ENCODE measurements at regions not wholly inside any gene's neighbourhood (a gene's known extent, or its start where the extent isn't known, plus 50 kb on each side); places are given as distances from the start of the nearest gene placed in this dataset.

DNA sequence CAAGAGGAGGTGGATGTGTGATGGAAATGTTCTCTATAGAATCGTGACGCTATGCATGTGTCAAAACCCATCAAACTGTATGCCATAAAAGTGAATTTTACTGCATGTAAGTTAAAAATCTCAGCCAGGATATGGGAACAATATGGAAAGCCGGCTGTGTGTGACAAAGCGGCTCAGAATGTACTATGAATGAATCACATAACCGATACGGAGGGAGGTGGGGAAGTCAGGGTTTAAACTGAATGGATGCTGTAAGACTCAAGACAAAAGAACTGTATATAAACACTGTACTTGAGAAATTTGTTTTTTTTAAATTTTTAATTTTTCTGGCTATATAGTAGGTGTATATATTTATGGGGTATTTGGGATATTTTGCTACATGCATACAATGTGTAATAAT, 111.6 kb upstream of the PDE4B start:
- peak; percentile 23 for DNase-seq (ENCODE audit: low spot score)

DNA sequence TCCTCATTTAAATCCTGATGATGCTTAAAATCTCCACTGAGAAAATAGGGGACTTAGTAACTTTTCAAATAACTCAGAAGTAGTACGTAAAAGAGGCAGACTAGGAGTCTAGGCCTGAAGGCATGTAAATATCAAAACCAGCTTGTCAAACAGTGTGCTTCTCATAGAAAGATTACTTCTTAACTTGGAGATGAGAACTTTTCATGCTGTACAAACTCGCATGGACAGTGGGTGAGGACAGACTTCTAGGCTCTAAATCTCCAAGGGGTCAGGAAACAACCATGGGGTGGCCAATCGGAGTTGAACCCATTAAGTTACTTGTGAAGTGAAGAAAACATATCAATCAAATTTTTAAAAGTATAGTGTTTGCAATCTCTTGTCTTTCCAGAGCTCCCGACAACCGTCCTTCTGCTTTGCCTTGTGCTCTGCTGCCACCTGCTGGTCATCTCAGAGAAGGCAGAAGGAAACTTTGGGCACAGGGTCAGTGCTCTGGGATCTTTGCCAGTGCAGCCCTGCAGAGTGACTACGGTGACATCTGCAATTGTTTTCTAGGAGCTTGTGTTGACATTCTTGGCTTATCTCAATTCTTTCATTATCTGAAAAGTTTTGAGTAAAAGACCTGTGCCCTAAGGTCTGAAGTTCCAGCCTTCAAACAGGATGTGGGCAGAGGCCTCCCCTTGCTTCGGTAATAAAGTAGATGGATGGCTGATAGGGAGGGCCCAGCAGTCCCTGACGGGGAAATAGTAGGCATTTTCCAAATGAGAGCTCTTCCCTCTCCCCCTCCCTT, 105.1 kb upstream of the PDE4B start:
- DNase-seq (ENCODE audit: low spot score) = peak; percentile 67

GRCh38 chr1:65688215-65688566, 104.5 kb upstream of the PDE4B start:
- no peak for DNase-seq (ENCODE audit: low spot score)

GRCh38 chr1:65688848-65689247, 103.8 kb upstream of the PDE4B start:
- DNase-seq (ENCODE audit: low spot score) = no peak

DNA sequence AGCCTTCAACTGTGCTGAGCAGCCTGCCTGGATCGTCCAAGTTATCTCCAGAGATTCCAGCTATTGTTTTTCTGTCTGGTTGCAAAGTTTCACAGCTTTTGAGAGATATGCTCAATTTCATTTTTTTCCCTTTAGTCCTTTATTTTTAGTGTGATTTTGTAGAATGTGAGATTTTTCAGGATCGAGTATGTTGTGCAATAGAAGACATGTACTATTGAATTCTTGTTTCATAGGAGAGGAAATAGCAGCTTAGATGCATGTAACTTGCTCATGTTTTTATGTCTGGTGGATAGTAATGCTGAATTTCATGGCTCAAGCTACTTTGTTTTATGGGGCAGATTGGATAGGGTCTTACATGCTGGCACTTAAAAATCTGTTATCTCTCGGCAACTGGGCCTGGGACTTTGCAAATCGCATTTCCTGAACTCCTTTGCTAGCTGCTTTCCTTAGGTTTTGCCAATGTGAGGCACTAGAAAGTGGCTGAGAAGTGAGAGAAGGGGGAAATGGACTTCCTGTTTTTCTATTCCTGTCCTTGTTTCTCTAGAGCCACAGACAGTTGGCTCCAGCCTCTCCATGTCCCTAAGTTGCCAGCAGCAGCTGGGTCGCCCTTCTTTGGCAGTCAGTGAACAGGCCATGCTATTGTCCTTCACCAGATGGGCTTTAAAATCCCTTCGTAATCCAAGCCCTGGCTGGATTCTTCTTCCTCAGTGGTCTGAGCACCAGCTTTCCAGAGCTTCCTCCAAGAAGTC, 101.4 kb upstream of the PDE4B start:
- no peak for DNase-seq (ENCODE audit: low spot score)

GRCh38 chr1:65691972-65692371, 100.7 kb upstream of the PDE4B start:
- no peak for DNase-seq (ENCODE audit: low spot score)

DNA sequence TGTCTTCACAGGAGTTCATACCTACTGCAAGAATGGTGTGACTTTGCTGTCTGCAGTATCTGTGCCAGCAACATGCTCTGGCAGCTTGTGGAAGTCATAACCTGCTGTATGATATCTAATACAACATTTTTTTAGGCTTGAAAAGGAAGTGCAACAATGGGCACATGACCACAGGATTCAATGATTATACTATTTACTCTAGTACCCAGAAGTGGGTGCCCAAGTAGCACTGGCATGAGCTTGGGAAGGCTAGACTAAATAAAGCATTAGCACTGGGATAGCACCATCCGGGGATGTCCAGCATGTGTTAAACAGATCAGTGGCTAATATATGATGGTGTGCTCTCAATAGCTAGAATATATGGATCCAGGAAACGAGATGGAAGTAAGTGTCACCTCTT, 98.6 kb upstream of the PDE4B start:
- DNase-seq (ENCODE audit: low spot score) = no peak

DNA sequence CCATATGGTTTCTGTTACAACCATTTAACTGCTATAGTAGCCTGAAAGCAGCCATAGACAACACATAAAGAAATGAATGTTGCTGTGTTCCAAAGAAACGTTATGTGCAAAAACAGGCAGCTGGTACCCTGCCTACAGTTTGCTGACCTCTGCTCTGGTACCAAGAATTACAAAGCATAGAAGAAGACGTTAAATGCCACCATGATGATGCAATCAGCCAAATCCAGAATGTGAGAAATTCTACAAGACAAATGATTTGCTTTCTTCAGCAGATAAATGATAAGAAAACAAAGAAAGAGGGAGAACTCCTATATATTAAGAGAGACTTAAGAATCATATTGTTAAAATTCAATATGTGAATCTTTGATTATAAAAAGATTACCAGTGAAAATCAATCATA, 97.8 kb upstream of the PDE4B start:
- DNase-seq (ENCODE audit: low spot score) = no peak

DNA sequence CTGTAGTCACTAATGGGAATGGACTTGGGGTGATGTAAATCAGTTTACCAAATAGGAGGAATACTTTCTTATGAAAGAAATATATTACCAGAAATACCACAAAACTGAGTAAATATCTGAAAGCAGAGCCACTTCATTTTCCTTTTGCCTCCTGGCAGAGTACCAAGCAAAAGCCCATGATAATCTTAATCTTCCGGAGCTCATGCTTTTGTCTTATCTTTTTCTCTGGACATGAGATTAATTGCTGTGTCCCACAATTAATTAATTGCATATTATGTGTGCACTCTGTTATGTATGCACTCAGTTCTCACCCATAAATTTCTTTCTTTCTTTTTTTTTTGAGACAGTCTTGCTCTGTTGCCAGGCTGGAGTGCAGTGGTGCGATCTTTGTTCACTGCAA, 94.1 kb upstream of the PDE4B start:
- no peak for DNase-seq (ENCODE audit: low spot score)

GRCh38 chr1:65703853-65704252, 88.8 kb upstream of the PDE4B start:
- no peak for DNase-seq (ENCODE audit: low spot score)

DNA sequence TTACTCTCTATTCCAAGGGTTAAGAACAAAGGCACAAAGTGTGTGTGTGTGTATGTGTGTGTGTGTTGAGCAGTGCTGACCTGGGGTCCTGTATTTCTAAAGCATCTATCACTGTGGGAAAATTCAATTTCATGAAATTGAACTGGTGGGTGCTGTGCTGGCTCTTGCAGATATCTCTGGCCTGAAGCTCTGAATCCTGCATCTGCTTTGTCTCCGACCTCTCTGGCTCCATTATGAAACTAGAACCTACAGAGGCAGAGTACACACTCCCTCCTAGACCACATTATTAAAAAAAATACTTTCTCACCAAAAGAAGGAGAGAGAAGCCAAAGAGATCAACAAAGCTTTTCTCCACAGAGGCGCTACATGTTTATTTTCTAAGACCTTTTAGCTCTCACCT, 88.4 kb upstream of the PDE4B start:
- DNase-seq (ENCODE audit: low spot score) = no peak

DNA sequence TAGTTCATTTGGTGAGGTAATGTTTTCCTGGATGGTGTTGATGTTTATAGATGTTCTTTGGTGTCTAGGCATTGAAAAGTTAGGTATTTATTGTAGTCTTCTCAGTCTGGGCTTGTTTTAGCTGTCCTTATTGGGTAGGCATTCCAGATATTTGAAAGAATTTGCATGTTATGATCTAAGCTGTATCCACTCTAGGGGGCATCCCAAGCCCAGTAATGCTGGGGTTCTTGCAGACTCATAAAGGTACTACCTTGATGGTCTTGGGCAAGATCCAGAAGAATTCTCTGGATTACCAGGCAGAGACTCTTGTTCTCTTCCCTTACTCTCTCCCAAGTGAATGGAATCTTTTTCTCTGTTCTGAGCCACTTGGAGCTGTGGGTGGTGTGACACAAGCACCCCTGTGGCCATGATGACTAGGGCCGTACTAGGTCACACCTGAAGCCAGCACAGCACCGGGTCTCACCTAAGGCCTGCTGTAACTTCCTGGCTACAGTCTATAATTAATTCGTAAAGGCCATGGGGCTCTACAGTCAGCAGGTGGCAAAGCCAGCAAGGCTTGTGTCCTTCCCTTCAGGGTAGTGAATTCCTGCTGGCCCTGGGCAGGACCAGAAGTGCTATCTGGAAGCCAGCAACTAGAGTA, 74.8 kb upstream of the PDE4B start:
- no peak for DNase-seq (ENCODE audit: low spot score)

GRCh38 chr1:65719391-65719790, 73.3 kb upstream of the PDE4B start:
- DNase-seq (ENCODE audit: low spot score) = no peak

- no peak for DNase-seq (ENCODE audit: low spot score)
These were observed 70.2 kb upstream of the PDE4B start for GRCh38 chr1:65722461-65722860.

DNA sequence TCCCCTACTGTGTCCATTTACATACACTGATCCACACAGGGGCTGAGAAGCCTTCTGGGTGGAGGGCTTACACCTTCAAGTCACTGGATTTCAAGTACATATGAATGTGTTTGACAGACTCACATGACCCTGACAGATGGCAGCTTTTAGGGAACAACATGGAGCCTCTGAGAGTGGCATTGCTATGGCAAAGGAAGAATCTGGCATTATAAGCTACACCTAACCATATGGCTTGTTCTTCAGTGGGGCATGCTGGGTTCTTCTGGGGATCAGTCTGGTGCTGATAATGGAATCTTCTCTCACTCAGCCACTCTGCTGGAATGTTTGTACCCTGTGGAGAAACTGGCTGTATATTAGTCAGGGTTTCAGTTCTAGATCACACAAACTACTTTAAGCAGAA, 68.5 kb upstream of the PDE4B start:
- DNase-seq (ENCODE audit: low spot score) = no peak

- no peak for DNase-seq (ENCODE audit: low spot score)
These were observed 67.6 kb upstream of the PDE4B start for GRCh38 chr1:65725064-65725463.

DNA sequence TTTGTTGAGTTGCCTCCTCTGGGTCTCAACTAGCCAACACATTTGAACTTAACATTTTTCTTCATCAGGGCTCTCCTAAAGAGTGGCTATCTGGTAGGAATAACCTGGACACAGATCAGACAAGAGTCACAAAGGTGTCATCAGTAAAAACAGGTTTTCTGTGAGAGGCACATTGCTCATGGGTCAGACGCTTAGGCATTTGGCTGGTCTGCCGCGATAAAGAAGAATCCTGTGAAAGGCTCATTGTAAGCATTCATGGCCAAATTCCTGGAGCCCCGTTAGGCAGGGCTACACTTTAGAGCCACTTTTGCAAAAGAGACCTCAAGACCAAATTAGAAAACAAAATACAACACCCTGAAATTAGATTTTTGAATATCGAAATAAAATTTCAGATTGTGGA, 64.2 kb upstream of the PDE4B start:
- no peak for DNase-seq (ENCODE audit: low spot score)

DNA sequence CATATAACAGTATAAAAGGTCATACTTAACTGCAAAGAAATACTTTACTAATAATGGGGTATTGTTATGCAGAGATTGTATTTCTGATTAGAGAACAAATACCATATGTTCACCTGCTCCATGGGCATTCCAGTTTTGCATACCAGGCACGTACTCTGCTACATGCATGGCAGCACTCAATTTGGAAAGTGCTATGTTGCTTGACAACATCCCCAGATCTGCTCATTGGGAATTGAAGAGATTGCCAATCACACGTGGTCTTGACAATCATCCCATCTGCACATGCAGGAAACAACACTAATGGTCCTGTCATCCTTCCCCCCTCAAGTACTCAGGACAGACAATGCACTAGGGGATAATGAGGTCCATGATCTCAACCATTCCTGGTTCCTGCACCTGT, 63.4 kb upstream of the PDE4B start:
- DNase-seq (ENCODE audit: low spot score) = no peak

- no peak for DNase-seq (ENCODE audit: low spot score)
These were observed 57.7 kb upstream of the PDE4B start for GRCh38 chr1:65734979-65735378.

GRCh38 chr1:65741993-65742392, 50.7 kb upstream of the PDE4B start:
- DNase-seq (ENCODE audit: low spot score) = no peak

Measured in A172 (cell line).